ENCODE measurements at regions not wholly inside any gene's neighbourhood (a gene's known extent, or its start where the extent isn't known, plus 50 kb on each side); places are given as distances from the start of the nearest gene placed in this dataset.

DNA sequence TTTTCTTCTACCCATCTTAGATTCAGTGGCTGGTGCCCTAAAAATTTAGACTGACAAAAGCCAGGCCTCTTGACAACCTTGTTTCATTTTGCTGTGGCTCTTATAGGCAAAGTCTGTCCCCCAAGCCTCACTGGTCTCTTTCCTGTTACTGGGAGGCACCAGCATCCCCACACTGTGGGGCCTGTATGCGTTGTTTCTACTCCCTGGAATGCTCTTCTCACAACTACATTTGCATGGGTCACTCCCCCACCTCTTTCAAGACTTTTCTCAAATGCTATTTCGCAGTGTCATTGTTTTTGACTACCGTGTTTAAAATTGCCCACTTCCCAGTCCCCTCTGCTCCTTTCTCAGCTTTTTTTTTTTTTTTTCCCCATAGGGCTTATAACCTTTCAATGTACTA, 108.7 kb upstream of the DGKB start:
- Histone ChIP-seq H3K4me3 (no peak overlapping the region), H3K36me3 (no peaks in the 10 kb centered on the region), H3K27me3 (no peaks in the 10 kb centered on the region), H3K9me3 (no peaks in the 10 kb centered on the region), H3K27ac (no peak overlapping the region), H3K4me1 (peaks cover 0 to 8% (median 0%) of the 10 kb centered on the region in 3 donors)
- intact Hi-C loops (cut with DNase I): loop anchor here (10.0 kb wide), 1 partner anchor 316 kb away; no protein-coding TSS in a partner anchor
- WGBS, 2 donors: 50 to 61% methylated on average over 3 of the region's 3 CpGs
- TF ChIP-seq POLR2A (IDR thresholded peaks at IDR 0.05) (no peak), CTCF (IDR thresholded peaks at IDR 0.05) (no peak)
- DNase-seq: no peak

DNA sequence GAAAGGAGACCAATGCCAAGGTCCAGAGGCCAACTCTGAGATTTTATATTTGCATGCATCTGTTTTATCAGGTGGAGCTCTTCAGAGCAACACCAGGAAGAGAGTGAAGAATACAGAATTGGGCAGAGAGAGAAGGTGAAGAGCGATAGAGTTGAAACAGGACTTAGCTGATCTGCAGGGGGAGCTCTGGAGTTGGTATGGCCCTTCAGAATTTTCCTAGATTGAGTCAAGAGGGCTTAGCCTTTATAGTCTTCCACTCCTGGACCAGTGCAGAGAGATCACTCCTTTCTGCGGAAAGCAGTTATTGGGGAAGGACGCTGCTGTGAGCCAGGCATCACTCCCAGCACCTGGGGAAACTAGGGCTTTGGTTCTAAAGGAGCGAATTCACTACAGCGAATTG, 105.0 kb upstream of the DGKB start:
- Histone ChIP-seq H3K36me3 (no peaks in the 10 kb centered on the region), H3K9me3 (no peaks in the 10 kb centered on the region), H3K27me3 (no peaks in the 10 kb centered on the region), H3K4me1 (no peaks in the 10 kb centered on the region), H3K27ac (no peak overlapping the region), H3K4me3 (no peak overlapping the region)
- intact Hi-C loops (cut with DNase I): no loop called here
- WGBS, 2 donors: 71 to 83% methylated on average over 5 of the region's 5 CpGs
- TF ChIP-seq POLR2A (IDR thresholded peaks at IDR 0.05) (no peak), CTCF (IDR thresholded peaks at IDR 0.05) (no peak)
- no peak for DNase-seq

GRCh38 chr7:15005672-15006071, 103.1 kb upstream of the DGKB start:
- Histone ChIP-seq H3K27me3 (no peaks in the 10 kb centered on the region), H3K36me3 (no peaks in the 10 kb centered on the region), H3K27ac (no peak overlapping the region), H3K4me1 (no peaks in the 10 kb centered on the region), H3K4me3 (no peak overlapping the region), H3K9me3 (no peaks in the 10 kb centered on the region)
- 71 to 75% methylated on average over 5 of the region's 5 CpGs for WGBS, 2 donors
- intact Hi-C loops (cut with DNase I): no loop called here
- DNase-seq: no peak
- TF ChIP-seq CTCF (IDR thresholded peaks at IDR 0.05) (no peak), POLR2A (IDR thresholded peaks at IDR 0.05) (no peak)

GRCh38 chr7:15000157-15000556, 97.6 kb upstream of the DGKB start:
- Histone ChIP-seq H3K36me3 (no peaks in the 10 kb centered on the region), H3K4me3 (no peak overlapping the region), H3K27me3 (no peaks in the 10 kb centered on the region), H3K4me1 (no peaks in the 10 kb centered on the region), H3K9me3 (no peaks in the 10 kb centered on the region), H3K27ac (no peak overlapping the region)
- TF ChIP-seq CTCF (IDR thresholded peaks at IDR 0.05) (no peak), POLR2A (IDR thresholded peaks at IDR 0.05) (no peak)
- intact Hi-C loops (cut with DNase I): no loop called here
- DNase-seq: no peak
- WGBS, 2 donors: 32 to 45% methylated on average over 1 of the region's 1 CpG

DNA sequence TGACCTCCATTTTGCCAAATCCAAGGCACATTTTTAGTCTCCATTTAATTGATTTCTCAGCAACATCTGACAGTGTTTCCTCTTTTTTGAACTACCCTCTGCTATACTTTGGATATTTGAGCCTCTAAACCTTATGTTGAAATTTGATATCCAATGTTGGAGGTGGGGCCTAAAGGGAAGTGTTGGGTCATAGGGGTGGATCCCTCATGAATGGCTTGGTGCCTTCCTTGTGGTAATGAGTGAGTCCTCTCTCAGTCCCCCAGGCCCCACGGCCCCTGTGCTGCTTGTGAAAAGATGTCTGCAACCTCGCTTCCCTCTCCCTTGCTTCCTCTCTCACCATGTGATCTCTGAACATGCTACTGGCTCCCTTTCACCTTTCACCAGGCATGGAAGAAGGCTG, 96.8 kb upstream of the DGKB start:
- Histone ChIP-seq H3K27me3 (no peaks in the 10 kb centered on the region), H3K4me1 (no peaks in the 10 kb centered on the region), H3K36me3 (no peaks in the 10 kb centered on the region), H3K27ac (no peak overlapping the region), H3K9me3 (no peaks in the 10 kb centered on the region), H3K4me3 (no peak overlapping the region)
- TF ChIP-seq POLR2A (IDR thresholded peaks at IDR 0.05) (no peak), CTCF (IDR thresholded peaks at IDR 0.05) (no peak)
- intact Hi-C loops (cut with DNase I): no loop called here
- no peak for DNase-seq
- 52 to 54% methylated on average over 2 of the region's 2 CpGs for WGBS, 2 donors
